HS-5 (cell line): ENCODE measurements at regions not wholly inside any gene's neighbourhood (a gene's known extent, or its start where the extent isn't known, plus 50 kb on each side); places are given as distances from the start of the nearest gene placed in this dataset.

Experiments used
- DNase-seq: peaks from one replicate; pipeline ENCODE4 v3.0.0-alpha.2; 2012; ENCODE audit warnings: low read depth

- DNase-seq, result no peak
These were observed 58.8 kb upstream of the DYNAP start for GRCh38 chr18:54532222-54532621.

- no peak for DNase-seq
These were observed 58.1 kb upstream of the DYNAP start for GRCh38 chr18:54532962-54533361.
